T-helper 2 cell treated with Interferon-gamma antibody and Interleukin-4, amounts not matched to agents 5 μg/mL and 100 μg/mL, for 36 hours (primary cell): ENCODE measurements at regions not wholly inside any gene's neighbourhood (a gene's known extent, or its start where the extent isn't known, plus 50 kb on each side); places are given as distances from the start of the nearest gene placed in this dataset.

Source experiments
- DNase-seq: peaks from one replicate; pipeline ENCODE4 v3.0.0; 2021; ENCODE audit warnings: low spot score
- H3K27ac Mint-ChIP-seq: one replicate; pipeline ENCODE4 v1.8.0; 2021; ENCODE audit warnings: mild to moderate bottlenecking, mixed read lengths
- H3K27me3 Mint-ChIP-seq: one replicate; pipeline ENCODE4 v1.8.0; 2021; ENCODE audit warnings: low read depth, mixed read lengths
- H3K36me3 Mint-ChIP-seq: one replicate; pipeline ENCODE4 v1.8.0; 2021; ENCODE audit warnings: low read depth, mixed read lengths
- H3K4me1 Mint-ChIP-seq: one replicate; pipeline ENCODE4 v1.8.0; 2021; ENCODE audit warnings: low read depth, mixed read lengths
- H3K4me3 Mint-ChIP-seq: one replicate; pipeline ENCODE4 v1.8.0; 2022; ENCODE audit warnings: mild to moderate bottlenecking, moderate library complexity, mixed read lengths
- H3K9me3 Mint-ChIP-seq: one replicate; pipeline ENCODE4 v1.8.0; 2021; ENCODE audit warnings: mixed read lengths

DNA sequence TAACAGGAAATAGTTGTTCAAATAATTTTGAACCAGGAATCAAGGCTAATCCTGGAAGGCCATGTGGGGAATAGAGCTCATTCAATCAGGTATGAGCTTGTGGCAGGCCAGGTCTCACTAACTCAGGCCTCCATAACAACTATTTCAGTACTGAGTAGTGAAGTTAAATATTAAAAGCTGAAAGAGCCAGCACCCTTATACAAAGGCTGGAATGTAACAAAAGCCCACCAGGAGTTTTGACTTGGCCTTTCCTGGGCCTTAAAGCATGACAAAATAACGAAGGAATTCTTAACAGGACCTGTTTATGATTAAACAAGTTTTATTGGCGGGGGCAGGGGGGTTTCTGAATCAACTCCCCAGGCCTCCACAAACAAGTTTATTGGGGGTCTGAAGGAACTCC lies 1146.7 kb downstream of the CDH9 start:
- Mint-ChIP-seq H3K4me3 (no peak overlapping the region), H3K9me3 (peaks cover 34% of the 10 kb centered on the region), H3K36me3 (no peaks in the 10 kb centered on the region), H3K27me3 (no peaks in the 10 kb centered on the region), H3K4me1 (no peaks in the 10 kb centered on the region), H3K27ac (no peak overlapping the region)
- DNase-seq = no peak

DNA sequence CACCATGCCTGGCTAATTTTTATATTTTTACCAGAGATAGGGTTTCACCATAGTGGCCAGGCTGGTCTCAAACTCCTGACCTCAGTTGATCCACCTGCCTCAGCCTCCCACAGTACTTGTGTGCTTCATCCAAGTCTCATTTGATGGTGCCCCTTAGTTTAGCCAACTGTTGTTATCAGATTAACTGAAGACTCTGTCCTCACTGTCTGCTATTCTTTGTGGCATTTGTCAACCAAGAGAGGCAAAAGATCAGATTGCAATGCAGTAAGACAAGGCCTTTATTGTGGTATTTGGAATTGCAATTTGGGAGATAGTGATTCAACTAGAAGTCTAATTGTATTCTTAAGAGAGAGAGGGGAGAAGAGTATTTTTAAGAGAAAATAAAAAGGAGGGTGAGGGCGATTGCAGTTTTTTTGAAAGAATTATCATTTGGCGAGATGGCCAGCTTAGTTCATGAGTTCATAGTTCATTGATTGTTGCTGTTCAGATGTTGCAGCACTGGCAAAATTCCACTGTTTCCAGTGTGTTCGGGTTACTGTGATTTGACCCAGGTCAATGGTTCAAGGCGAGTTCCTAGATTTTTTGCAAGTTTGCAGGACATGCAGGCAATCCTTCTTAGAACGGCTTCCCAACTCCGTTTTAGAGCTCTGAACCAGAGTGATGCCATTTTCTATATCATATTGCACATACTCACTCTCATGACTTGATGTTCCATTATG lies 1156.9 kb downstream of the CDH9 start:
- no peak overlapping the region for H3K27ac Mint-ChIP-seq
- H3K36me3 Mint-ChIP-seq = no peaks in the 10 kb centered on the region
- no peak overlapping the region for H3K4me3 Mint-ChIP-seq
- H3K4me1 Mint-ChIP-seq = no peaks in the 10 kb centered on the region
- no peak for DNase-seq
- H3K9me3 Mint-ChIP-seq = peaks cover 44% of the 10 kb centered on the region
- H3K27me3 Mint-ChIP-seq = no peaks in the 10 kb centered on the region

DNA sequence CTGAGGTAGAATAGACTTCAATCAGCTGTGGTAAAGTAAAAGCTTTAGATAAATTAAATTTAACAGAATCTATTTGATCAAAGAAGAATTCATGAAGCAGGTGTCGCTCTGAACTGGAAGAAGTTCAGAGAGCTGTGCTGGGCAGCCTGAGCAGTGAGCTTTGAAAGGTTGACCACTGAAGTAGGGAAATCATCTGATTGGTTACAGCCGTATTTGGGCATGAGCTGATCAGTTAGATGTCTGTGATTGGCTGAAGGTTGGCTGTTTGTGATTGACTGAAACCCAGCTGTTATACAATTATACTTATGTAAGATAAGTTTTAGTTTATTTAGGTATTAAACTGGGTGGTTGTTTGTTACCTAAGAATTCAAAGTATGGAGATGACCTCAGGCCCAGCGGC lies 1174.6 kb downstream of the CDH9 start:
- Mint-ChIP-seq H3K4me1 (no peaks in the 10 kb centered on the region), H3K27me3 (no peaks in the 10 kb centered on the region), H3K27ac (no peak overlapping the region), H3K9me3 (peaks cover 47% of the 10 kb centered on the region), H3K4me3 (no peak overlapping the region), H3K36me3 (no peaks in the 10 kb centered on the region)
- no peak for DNase-seq

DNA sequence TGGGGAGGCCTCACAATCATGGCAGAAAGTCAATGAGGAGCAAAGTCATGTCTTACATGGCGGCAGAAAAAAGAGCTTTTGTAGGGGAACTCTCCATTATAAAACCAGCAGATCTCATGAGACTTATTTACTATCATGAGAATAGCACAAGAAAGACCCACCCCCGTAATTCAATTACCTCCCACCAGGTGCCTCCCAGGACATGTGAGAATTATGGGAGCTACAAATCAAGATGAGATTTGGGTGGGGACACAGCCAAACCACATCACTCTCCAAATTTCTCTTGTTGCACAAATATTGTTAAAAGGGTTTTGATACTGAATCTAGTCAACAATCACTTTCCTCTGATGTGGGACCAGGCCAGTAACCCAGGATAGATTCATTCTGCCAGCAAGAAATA lies 1176.1 kb downstream of the CDH9 start:
- no peak overlapping the region for H3K27ac Mint-ChIP-seq
- no peak for DNase-seq
- peaks cover 48% of the 10 kb centered on the region for H3K9me3 Mint-ChIP-seq
- H3K36me3 Mint-ChIP-seq = no peaks in the 10 kb centered on the region
- no peaks in the 10 kb centered on the region for H3K4me1 Mint-ChIP-seq
- no peaks in the 10 kb centered on the region for H3K27me3 Mint-ChIP-seq
- no peak overlapping the region for H3K4me3 Mint-ChIP-seq

DNA sequence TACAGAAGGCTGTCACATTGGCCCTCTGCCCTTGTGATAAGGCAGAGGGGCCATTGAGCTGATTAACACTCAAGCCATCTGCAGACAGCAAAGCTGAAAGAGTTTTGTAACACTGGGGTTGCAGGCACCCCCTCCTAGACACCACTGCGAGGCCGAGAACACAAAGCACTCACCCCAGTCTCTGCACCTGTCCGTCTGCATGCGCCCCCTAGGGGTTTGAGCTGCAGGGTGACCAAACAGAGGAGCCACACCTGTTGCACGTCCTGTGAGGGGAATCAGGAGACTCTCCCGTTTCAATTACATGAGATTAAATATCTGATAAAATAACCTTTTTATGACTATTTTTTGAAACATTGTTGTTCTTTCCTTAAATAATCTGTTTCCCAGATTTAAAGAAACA lies 1180.4 kb downstream of the CDH9 start:
- no peak overlapping the region for H3K27ac Mint-ChIP-seq
- H3K9me3 Mint-ChIP-seq = peaks cover 50% of the 10 kb centered on the region
- DNase-seq = no peak
- H3K27me3 Mint-ChIP-seq = no peaks in the 10 kb centered on the region
- no peak overlapping the region for H3K4me3 Mint-ChIP-seq
- no peaks in the 10 kb centered on the region for H3K4me1 Mint-ChIP-seq
- no peaks in the 10 kb centered on the region for H3K36me3 Mint-ChIP-seq

DNA sequence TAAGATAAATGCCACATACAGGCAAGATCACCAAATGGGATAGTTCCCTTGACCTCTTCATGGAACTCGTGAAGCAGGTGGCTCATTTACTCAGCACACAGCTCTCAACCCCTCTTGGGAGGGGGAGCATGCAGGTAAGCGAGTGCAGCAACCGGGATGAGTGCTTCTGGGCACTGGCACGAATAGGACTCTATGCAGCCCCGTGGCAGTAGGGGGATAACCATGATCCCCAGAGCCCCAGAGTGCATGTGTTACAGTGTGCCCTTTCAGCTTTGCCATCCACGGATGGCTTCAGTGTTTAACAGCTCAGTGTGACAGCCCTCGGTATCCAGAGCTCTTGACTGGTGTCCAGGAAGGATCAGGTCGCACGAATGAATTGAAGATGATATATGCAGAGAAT lies 1187.1 kb downstream of the CDH9 start:
- no peaks in the 10 kb centered on the region for H3K36me3 Mint-ChIP-seq
- no peak overlapping the region for H3K4me3 Mint-ChIP-seq
- H3K9me3 Mint-ChIP-seq = peaks cover 36% of the 10 kb centered on the region

DNA sequence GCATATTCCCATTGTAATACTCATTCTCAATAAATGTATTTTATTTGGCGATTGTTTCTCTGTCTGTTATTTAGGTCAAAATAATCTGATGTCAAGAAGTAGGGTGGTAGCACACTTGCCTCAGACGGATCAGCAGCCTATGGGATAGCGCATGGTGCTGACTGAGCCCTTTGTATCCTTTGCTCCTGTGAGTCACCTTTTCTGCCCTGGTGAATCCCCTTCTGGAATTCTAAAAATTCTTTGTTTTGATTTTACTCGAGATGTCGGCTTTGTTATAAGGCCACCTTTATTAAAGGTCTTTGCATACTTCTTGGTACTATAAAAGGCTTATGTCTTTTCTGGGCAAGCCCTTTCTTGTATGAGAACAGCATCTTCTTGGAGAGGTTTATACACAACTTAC lies 1187.8 kb downstream of the CDH9 start:
- Mint-ChIP-seq H3K27me3 (no peaks in the 10 kb centered on the region), H3K27ac (no peak overlapping the region), H3K36me3 (no peaks in the 10 kb centered on the region), H3K9me3 (peaks cover 33% of the 10 kb centered on the region), H3K4me3 (no peak overlapping the region), H3K4me1 (no peaks in the 10 kb centered on the region)
- no peak for DNase-seq

More for the DNA sequence above, 1187.1 kb downstream of the CDH9 start:
- H3K4me1 Mint-ChIP-seq = no peaks in the 10 kb centered on the region
- DNase-seq = no peak
- H3K27me3 Mint-ChIP-seq = no peaks in the 10 kb centered on the region
- H3K27ac Mint-ChIP-seq = no peak overlapping the region

DNA sequence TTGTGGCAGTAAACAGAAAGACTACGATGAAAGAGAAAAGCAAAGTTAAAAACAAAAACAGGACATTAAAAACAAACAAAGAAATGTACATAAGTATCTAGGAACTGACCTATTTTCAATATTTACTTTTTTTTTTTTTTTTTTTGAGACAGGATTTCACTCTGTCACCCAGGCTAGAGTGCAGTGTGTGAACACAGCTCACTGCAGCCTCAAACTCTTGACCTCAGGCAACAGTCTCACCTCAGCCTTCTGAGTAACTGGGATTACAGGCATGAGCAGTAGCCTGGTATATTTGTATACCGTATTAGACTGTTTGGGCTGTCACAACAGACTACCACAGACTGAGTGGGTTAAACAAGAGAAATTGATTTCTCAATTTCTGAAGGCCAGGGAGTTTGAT lies 1189.1 kb downstream of the CDH9 start:
- Mint-ChIP-seq H3K4me3 (no peak overlapping the region), H3K27ac (no peak overlapping the region), H3K9me3 (peaks cover 33% of the 10 kb centered on the region), H3K4me1 (no peaks in the 10 kb centered on the region), H3K36me3 (no peaks in the 10 kb centered on the region), H3K27me3 (no peaks in the 10 kb centered on the region)
- DNase-seq = no peak

DNA sequence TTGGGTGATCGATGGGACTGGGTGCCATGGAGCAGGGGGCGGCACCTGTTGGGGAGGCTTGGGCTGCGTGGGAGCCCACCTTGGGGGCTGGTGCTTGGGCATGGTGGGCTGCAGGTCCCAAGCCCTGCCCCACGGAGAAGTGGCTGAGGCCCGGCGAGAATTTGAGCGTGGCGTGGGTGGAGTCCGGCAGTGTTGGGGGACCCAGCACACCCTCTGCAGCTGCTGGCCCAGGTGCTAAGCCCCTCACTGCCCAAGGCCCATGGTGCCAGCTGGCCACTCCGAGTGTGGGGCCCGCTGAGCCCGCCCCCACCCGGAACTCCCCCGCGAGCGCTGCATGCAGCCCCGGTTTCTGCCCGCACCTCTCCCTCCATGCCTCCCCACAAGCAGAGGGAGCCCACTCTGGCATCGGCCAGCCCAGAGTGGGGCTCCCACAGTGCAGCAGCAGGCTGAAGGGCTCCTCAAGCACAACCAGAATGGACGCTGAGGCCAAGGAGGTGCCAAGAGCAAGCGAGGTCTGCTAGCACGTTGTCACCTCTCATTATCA lies 1178.6 kb upstream of the CDH10 start:
- no peak overlapping the region for H3K27ac Mint-ChIP-seq
- no peaks in the 10 kb centered on the region for H3K36me3 Mint-ChIP-seq
- no peaks in the 10 kb centered on the region for H3K27me3 Mint-ChIP-seq
- no peaks in the 10 kb centered on the region for H3K4me1 Mint-ChIP-seq
- no peak for DNase-seq
- peaks cover 26% of the 10 kb centered on the region for H3K9me3 Mint-ChIP-seq
- H3K4me3 Mint-ChIP-seq = no peak overlapping the region
